GM21723 (cell line): ENCODE measurements at regions not wholly inside any gene's neighbourhood (a gene's known extent, or its start where the extent isn't known, plus 50 kb on each side); places are given as distances from the start of the nearest gene placed in this dataset.
"Not testable (repeated sequence)": the region's sequence is repeated elsewhere in the genome, so short reads cannot be mapped to it uniquely, and the experiment has no call there.

ENCODE experiments used
- ATAC-seq: cut with Tn5 transposase; IDR thresholded peaks from one replicate; pipeline ENCODE4 v1.9.1; 2021; ENCODE audit warnings: mild to moderate bottlenecking, moderate library complexity; ENCODE audit not compliant: unreplicated experiment

DNA sequence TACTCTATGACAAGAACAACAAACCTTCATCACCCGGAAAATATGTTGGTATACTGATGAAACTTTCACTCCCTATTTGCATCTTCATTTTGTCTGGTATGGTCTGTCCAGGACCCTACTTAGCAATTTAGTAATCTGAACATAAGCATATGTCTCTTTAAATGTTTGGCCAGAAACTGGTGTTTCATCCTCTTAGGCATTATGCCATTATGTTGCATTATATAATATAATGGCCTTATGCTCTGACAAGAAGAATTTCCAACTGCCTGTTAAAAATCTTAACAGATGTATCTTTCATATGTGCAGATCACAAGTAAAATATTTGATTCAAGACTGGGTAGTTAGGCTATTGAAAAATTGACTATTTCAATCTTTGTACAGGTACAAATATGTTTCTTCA lies 610.6 kb upstream of the PRR20A start:
- ATAC-seq, result no peak

DNA sequence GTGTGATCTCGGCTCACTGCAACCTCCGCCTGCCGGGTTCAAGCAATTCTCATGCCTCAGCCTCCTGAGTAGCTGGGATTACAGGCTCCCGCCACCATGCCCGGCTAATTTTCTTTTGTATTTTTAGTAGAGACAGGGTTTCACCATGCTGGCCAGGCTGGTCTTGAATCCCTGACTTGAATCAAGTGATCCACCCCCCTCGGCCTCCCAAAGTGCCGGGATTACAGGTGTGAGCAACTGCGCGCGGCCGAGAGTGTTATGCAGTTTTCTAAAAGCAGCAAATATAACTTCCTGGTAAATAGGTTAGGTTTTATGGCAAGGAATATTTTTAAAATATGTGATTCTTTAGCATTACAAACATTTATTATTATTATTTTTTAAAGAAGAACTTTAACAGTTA lies 592.8 kb upstream of the PRR20A start:
- ATAC-seq, result not testable (repeated sequence)

DNA sequence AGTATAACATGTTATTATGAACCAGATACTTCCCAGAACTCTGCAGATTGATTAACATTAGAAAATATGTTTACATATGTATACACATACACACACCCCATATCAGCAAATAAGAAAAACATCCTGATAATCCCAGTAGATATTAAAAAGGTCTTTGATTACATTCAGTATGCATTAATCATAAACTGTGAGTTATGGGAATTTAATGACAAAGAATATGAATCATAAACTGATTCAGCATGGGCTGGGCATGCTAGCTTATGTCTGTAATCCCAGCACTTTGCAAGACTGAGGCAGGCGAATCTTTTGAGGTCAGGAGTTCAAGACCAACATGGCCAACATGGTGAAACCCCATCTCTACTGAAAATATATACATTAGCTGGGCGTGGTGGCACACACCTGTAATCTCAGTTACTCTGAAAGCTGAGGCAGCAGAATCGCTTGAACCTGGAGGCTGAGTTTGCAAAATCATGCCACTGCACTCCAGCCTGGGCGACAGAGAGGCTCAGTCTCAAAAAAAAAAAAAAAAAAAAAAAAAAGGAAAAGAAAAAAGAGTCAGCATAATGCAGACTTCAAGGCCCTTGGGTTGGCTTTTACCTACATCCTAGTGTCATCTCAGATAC lies 581.9 kb upstream of the PRR20A start:
- no peak for ATAC-seq

DNA sequence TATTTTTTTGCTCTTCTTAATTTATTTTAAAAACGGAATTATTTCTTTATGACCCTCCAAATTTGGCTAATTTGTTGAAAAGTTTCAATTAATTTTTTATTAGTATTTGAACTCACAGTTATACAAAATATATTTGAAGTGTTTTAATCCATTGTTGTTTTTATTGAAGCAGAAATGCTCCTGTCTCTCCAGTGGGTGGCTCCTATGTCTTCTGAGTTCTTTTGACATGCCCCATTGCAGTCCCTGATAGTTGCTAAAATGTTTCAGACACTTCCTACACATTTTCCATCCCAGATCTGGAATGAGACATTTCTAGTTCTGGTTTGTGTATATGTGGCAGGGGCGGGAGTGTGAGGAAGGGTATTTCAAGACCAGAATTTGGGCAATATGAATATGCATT lies 579.4 kb upstream of the PRR20A start:
- ATAC-seq, result no peak

DNA sequence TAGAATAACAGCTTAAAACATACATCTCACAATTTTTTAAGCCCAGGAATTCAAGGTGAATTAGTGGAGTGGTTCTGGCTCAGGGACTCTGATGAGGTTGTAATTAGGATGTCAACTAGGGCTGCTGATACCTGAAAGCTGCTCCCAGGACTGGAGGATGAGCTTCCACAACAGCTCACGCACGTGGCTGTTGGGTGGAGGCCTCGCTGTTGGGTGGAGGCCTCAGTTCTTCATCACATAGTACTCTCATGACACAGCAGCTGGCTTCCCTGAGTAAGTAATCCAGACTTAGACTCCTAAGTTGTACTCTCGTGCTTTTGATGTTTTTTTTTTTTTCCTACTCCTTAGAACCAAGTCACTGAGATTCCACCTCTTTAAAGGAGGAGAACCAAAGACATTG lies 577.1 kb upstream of the PRR20A start:
- ATAC-seq, result no peak

DNA sequence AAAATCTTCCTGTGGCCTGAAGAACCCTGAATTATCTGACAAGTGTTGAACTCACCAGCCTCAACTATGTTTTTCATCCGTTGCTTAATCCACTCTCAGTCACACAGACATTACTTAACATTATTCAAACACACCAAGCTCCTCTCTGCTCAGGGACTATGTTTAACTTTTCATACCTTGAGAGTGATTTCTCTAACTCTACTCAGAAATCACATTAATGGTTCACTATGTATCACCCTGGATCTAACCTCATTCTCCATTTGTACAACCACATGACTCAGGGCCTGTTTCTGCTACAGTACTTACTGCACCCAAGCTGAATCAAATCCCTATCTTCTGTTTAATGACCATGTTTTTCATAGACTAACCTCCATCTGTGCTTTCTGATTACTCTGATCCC lies 553.7 kb upstream of the PRR20A start:
- no peak for ATAC-seq

DNA sequence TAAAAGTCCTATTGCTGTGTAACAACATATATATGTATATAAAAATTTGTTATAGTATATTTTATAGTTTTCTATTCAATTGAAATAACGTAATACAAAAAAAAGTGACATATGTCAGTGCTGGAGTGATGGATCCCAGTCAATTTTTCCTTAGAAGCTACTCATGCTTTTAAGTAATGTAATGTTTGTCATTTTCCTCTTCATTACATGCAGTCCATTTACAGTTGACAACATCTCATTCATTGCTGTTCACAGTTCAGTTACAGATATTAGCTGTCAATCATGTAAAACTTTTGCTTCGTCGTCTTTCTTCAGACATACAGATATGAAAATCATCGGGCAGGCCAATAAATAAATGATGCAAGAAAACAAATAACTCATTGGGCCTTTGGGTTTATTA lies 525.1 kb upstream of the PRR20A start:
- ATAC-seq, result no peak

DNA sequence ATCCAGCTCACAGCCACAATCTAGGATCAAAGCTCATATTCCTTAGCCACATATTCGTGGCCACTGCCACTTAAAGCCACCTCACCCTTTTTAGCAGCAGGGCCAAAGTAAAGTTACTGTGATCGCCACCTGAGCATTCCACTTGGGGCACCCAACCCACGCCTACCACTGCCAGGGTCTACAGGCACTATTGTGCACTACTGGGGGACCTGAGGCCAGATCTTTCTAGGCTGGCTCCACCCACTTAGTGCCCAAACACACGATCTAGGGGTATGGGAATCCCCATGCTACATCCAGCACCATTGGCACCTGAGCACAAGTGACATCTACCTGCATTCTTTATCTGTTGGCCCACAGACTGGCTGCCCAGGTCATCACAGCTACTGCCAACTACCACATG lies 517.9 kb upstream of the PRR20A start:
- ATAC-seq, result no peak

DNA sequence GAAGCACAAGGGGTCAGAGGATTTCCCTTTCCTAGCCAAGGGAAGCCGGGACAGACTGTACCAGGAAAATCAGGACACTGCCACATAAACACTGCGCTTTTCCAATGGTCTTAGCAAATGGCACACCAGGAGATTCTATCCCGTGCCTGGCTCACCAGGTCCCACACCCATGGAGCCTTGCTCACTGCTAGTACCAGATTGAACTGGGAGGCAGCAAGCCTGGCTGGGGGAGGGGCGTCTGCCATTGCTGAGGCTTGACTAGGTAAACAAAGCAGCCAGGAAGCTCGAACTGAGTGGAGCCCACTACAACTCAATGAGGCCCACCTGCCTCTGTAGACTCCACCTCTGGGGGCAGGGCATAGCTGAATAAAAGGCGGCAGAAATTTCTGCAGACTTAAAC lies 511.8 kb upstream of the PRR20A start:
- not testable (repeated sequence) for ATAC-seq

DNA sequence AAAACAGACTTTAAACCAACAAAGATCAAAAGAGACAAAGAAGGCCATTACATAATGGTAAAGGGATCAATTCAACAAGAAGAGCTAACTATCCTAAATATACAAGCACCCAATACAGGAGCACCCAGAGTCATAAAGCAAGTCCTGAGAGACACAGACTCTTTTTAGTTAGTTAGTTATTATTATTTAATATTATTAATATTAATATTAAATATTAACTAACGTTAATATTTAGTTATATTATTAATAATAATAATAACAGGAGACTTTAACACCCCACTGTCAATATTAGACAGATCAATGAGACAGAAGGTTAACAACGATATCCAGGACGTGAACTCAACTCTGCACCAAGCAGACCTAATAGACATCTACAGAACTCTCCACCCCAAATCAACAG lies 509.7 kb upstream of the PRR20A start:
- not testable (repeated sequence) for ATAC-seq

DNA sequence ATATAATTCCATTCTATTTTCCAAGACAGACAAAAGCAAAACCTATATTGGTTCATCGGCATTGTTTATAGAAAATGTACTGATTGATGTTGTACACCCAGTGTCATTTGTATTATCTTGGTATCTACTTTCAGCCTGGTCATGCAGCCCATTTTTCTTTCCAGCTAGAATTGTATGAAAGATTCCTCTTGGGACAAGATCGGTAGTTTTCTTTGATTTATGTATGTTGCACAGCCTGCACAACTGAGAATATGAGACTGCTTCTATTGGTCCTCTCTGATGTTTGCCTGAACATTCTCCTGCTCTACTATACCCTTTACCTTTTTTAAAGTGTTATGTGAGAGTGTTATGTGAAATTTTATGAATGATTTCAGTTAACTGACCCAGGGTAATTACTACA lies 487.7 kb upstream of the PRR20A start:
- no peak for ATAC-seq

DNA sequence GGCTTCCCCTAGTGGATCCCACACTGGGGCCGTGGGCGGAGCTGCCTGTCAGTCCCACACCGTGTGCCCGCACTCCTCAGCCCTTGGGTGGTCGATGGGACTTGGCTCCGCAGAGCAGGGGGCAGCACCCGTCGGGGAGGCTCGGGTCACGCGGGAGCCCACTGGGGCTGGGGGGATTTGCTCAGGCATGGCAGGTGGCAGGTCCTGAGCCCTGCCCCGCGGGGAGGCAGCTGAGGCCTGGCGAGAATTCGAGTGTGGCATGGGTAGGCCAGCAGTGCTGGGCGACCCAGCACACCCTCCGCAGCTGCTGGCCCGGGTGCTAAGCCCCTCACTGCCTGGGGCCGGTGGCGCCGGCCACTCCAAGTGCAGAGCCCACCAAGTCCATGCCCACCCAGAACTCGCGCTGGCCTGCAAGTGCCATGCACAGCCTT lies 481.7 kb upstream of the PRR20A start:
- no peak for ATAC-seq

DNA sequence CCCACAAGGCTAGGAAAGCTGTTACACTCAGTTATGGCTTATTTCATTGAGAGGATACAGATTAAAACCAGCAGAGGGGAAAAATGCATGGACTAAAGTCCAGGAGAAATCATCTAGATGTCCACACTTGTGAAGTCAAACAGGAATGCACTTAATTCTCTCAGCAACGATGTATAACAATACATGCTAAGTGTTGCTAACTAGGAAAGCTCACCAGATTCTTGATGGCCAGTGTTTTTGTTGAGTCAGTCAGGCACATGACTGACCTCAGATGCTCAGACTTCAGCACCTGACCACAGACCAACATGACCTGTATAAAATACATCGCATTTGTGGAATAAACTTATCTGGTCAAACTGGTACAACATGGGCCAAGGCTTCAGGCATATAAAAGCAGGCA lies 470.2 kb upstream of the PRR20A start:
- no peak for ATAC-seq

DNA sequence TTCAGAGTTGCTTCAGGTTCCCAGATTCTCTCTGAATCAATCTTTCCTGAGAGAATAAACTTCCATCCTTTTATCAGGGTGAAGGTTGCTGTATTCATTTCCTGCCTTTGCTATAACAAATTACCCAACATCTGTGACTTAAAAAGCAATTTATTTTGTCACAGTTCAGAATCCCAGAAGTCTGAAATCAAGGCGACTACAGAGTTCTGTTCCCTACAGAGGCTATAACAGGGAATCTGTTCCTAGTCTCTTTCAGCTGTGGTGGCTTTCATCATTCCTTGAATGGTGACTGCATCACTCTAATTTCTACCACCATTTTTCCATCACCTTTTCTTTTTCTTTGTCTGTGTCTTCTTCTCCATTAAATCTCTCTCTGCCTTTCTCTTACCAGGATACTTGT lies 459.3 kb upstream of the PRR20A start:
- no peak for ATAC-seq

DNA sequence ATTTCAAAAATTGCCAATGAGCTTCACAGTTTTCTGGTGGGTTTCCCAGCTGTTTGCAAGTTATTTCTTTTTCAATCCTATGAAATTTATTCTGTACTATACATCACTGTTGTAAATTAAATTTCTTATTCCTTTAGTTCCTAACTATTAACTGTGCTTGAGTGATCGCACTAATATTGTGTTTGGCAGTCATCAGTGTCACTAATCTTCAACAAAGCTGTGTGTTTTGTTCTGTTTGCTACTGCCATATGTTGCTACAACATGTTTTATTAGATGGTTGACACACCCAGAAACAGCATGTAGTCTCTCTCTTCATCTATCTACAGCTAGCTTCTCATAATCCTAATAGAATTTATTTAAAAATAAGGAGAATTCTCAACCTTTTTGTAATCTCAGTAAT lies 453.6 kb upstream of the PRR20A start:
- ATAC-seq, result no peak

DNA sequence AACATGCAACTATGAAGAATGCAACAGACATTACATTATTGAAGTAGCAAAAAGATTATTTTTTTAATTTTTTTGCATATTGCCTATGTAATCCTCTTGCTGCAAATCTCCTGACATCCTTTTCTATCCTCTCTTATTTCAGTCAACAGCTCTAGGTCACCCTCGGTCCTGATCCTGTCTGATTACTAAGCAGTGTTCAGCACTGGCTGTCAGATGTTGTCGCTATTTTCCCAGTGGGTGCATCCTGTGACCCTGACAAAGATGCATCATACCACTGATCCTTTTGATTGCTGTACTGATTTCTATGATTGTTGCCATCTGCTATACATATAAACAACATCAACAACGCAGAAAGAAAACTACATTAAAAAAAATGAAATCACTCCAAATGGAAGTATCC lies 443.7 kb upstream of the PRR20A start:
- ATAC-seq, result no peak

DNA sequence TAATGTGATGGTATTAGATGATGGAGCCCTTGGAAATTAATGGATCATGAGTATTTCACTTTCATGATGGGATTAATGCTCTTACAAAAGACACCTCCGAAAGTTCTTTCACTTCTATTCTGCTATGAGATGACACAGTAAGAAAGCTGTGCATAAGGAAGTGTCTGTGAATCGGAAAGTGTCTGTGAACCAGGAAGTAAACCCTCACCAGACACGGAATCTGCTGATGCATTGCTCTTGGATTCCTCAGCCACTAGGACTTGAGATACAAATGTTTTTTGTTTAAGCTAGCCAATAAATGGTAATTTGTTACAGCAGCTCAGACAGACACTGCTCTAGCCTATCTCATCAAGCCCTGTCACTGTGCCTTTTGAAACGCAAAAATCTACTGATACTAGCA lies 440.4 kb upstream of the PRR20A start:
- no peak for ATAC-seq

DNA sequence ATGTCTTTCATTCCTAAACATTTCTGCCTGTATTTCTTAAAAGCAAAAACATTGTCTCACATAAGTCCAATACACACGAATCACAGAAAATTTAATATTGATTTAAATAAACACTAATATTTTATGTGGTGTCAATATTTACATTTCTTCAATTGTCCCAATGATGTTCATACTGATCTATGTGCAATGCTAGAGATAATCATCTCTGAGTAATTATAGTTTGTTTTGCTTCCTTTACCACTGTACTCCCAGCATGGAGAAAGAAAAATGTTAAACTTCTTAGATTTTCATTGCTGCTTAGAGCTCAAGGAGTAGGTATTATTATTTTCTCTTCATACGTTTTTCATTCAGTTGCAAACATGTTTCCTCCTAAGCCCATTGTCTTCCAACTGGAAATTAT lies 434.2 kb upstream of the PRR20A start:
- no peak for ATAC-seq

DNA sequence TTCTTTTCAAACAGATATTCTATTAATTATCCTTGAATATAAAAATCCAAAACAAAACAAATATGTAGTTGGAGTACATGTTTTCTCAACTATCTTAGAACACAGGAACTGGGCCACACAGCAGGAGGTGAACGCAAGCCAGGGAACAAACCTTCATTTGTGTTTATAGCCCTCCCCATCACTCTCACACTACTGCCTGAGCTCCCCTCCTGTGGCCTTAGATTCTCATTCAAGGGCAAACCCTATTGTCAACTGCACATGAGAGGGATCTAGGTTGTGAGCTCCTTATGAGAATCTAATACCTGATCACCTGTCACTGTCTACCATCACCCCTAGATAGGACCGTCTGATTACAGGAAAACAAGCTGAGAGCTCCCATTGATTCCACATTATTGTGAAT lies 427.1 kb upstream of the PRR20A start:
- no peak for ATAC-seq

DNA sequence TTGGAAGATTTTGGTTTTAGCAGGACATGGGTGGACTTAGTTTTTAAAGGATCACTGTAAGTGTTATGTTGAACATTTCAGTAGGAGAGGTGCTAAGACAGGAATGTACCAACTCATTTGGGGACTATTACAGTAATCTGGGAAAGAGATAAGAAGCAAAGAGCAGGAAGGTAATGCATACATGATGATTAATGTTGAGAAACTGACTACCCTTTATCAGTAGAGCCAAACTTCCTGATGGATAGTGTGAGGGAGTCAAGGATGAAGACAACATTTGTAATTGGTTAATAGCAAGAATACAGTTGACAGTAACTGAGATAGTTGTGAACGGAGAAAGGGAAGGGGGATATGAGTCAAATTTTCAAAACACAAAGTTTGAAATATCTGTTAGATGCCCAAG lies 421.9 kb upstream of the PRR20A start:
- no peak for ATAC-seq

DNA sequence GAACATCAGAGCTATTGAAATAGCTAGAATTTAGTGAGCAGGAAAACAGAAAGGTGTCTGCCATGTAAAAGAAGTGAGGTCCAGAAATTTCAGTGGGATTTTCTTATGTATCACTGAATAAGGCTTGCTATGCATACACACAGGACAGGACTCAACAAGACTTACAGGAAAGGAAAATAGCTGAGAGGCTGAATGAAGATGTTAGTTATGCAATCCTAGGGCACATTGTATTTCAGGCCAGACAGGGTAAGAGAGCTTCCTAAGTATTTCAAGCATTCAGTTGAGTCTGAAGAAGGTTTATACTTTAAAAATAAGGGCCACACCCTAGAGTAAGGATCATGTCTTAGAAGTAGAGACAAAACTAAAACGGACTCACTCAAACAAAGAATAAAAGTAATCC lies 419.9 kb upstream of the PRR20A start:
- ATAC-seq, result no peak

DNA sequence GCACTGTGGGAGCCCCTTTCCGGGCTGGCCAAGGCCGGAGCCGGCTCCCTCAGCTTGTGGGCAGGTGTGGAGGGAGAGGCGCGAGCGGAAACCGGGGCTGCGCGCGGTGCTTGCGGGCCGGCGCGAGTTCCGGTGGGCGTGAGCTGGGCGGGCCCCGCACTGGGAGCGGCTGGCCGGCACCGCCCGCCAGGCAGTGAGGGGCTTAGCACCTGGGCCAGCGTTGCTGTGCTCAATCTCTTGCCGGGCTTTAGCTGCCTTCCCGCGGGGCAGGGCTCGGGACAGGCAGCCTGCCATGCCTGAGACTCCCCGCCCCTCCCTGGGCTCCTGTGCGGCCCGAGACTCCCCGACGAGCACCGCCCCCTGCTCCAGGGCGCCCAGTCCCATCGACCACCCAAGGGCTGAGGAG lies 405.2 kb upstream of the PRR20A start:
- no peak for ATAC-seq

DNA sequence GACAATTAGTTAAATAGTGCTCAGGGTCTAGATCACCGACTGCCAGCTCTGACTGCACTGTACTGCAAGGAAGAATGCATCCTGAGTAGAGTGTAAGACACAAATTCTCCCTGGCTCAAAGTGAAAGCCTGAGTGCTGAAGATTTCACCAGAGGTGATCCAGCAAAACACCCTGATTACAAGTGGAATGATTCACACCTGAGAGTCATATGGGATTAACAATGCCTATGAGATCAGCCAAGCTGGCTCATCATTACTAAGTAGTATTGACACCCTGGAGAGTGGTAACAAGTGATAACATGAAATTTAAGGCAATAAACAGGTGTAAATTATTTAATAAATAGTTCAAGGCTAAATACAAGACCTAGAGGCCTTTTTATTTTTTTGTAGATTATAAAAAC lies 403.8 kb upstream of the PRR20A start:
- no peak for ATAC-seq

DNA sequence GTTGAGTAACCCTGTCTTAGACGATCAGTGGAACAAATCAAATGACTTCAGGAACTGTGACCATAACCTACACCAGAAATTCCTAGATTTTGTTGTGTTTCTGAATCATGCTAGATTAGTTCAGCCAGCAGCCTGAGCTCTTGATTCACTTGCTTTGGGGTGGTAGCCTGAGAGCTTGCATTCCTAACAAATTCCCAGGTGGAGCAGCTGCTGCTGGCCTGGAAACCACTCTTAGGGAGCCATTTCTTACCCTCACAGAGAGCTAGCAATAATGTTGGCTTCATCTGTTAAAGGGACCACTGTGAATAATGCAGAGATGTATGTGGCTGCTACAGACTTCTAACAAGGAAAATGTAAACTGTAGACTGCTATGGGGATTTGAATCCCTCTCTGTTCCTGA lies 388.1 kb upstream of the PRR20A start:
- ATAC-seq, result no peak
